DOHH2 (cell line): ENCODE measurements at regions not wholly inside any gene's neighbourhood (a gene's known extent, or its start where the extent isn't known, plus 50 kb on each side); places are given as distances from the start of the nearest gene placed in this dataset.

ENCODE experiments used
- EZH2phosphoT487 ChIP-seq: fragments of 200-600 bp; sonication (generic); IDR thresholded peaks from 2 replicates; pipeline ENCODE4 v1.6.1; 2017; ENCODE audit warnings: borderline replicate concordance, mild to moderate bottlenecking, antibody characterized with exemption, low read length, moderate library complexity, mixed read lengths
- TF ChIP-seq, protein P1 (sequence below): fragments of 200-600 bp; sonication (generic); IDR thresholded peaks from one replicate; pipeline ENCODE4 v1.5.1; 2014; ENCODE audit warnings: antibody characterized with exemption, mild to moderate bottlenecking, low read depth, low read length; ENCODE audit not compliant: poor library complexity, severe bottlenecking

DNA sequence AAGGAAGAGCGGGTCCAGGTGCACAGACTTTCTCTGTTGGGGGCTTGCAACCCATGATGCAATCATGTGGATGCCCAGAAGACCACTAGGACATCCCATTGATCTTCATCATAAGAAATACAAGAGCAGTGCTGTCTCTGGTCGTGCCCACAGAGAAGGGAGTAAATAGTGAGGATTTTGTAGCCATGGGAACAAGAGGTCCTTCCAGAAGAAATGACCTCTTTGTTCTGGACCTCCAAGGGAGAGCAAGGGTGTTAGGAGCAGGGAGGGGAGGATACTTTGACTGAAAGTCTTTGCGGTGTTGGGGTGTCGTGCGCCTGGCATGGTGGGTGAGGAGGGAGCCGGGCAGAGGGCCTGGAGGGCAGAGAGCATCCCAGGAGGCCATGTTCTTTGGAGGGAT, 55.0 kb upstream of the EN2 start:
- TF ChIP-seq, protein P1, sequence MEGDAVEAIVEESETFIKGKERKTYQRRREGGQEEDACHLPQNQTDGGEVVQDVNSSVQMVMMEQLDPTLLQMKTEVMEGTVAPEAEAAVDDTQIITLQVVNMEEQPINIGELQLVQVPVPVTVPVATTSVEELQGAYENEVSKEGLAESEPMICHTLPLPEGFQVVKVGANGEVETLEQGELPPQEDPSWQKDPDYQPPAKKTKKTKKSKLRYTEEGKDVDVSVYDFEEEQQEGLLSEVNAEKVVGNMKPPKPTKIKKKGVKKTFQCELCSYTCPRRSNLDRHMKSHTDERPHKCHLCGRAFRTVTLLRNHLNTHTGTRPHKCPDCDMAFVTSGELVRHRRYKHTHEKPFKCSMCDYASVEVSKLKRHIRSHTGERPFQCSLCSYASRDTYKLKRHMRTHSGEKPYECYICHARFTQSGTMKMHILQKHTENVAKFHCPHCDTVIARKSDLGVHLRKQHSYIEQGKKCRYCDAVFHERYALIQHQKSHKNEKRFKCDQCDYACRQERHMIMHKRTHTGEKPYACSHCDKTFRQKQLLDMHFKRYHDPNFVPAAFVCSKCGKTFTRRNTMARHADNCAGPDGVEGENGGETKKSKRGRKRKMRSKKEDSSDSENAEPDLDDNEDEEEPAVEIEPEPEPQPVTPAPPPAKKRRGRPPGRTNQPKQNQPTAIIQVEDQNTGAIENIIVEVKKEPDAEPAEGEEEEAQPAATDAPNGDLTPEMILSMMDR: no peak
- TF ChIP-seq EZH2phosphoT487: no peak
